Activated T-cell treated with anti-CD3 and anti-CD28 coated beads, Interleukin-2, amount 50 U/mL, for 72 hours (primary cell): ENCODE measurements at regions not wholly inside any gene's neighbourhood (a gene's known extent, or its start where the extent isn't known, plus 50 kb on each side); places are given as distances from the start of the nearest gene placed in this dataset.

Experiments
- ATAC-seq, 2 donors: fragments of 150-1000 bp; cut with Tn5 transposase; replicated peaks in 1 of 2; 2 replicates each; pipeline ENCODE4 v1.10.0; 2021; ENCODE audit warnings: moderate library complexity in 2 of 2, mild to moderate bottlenecking in 1 of 2
- DNase-seq, 2 donors: peaks; one replicate each; pipeline ENCODE4 v3.0.0; 2021 to 2022; ENCODE audit warnings: mixed read lengths in 1 of 2
- H3K27ac Mint-ChIP-seq: one replicate; pipeline ENCODE4 v1.8.0; 2022; ENCODE audit warnings: mild to moderate bottlenecking, moderate library complexity, mixed read lengths
- H3K27me3 Mint-ChIP-seq: one replicate; pipeline ENCODE4 v1.8.0; 2022; ENCODE audit warnings: low read depth, mixed read lengths
- H3K36me3 Mint-ChIP-seq, 2 donors: one replicate each; pipeline ENCODE4 v1.8.0; 2022; ENCODE audit warnings: mixed read lengths in 2 of 2, mild to moderate bottlenecking in 1 of 2; ENCODE audit not compliant: insufficient read depth in 2 of 2
- H3K4me1 Mint-ChIP-seq: one replicate; pipeline ENCODE4 v1.8.0; 2022; ENCODE audit warnings: low read depth, mixed read lengths
- H3K4me3 Mint-ChIP-seq, 2 donors: one replicate each; pipeline ENCODE4 v1.8.0; 2022; ENCODE audit warnings: mild to moderate bottlenecking in 2 of 2, mixed read lengths in 2 of 2, moderate library complexity in 2 of 2
- H3K9me3 Mint-ChIP-seq, 2 donors: one replicate each; pipeline ENCODE4 v1.8.0; 2022; ENCODE audit warnings: mixed read lengths in 2 of 2

DNA sequence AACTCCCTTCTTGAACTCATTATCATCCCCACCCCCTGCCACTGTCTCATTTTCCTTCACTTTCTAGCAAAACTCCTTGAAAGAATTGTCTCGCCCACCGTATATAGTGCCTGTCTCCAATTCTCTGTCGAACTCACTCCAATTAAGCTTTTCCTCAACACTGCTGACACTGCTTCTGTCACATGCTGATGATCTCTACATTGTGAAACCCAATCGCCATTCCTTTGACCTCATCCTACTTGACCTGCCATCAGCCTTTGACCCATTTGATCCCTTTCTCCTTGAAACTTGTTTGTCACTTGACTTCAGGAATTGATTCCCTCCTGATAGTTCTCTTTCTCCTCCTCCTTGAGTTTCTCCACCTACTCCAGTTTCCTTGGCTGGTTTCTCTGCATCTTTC lies 54.8 kb downstream of the CCDC71L start:
- ATAC-seq (no peak), DNase-seq (no peak)
- H3K36me3 Mint-ChIP-seq, result no peaks in the 10 kb centered on the region
- H3K4me1 Mint-ChIP-seq, result peaks cover 4% of the 10 kb centered on the region
- H3K27me3 Mint-ChIP-seq, result no peaks in the 10 kb centered on the region
- no peak overlapping the region for H3K27ac Mint-ChIP-seq
- H3K9me3 Mint-ChIP-seq, result no peaks in the 10 kb centered on the region
- H3K4me3 Mint-ChIP-seq, result no peak overlapping the region

- Mint-ChIP-seq H3K27ac (no peak overlapping the region), H3K27me3 (no peaks in the 10 kb centered on the region), H3K9me3 (no peaks in the 10 kb centered on the region), H3K4me3 (no peak overlapping the region), H3K36me3 (no peaks in the 10 kb centered on the region), H3K4me1 (peaks cover 4% of the 10 kb centered on the region)
- DNase-seq, result no peak
- no peak for ATAC-seq
These were observed 56.0 kb downstream of the CCDC71L start for GRCh38 chr7:106604971-106605370.

- peaks cover 4% of the 10 kb centered on the region for H3K4me1 Mint-ChIP-seq
- no peak overlapping the region for H3K27ac Mint-ChIP-seq
- no peak overlapping the region for H3K4me3 Mint-ChIP-seq
- DNase-seq, result peak; percentile 11 to 45
- H3K27me3 Mint-ChIP-seq, result no peaks in the 10 kb centered on the region
- peak; percentile 74 to 99 for ATAC-seq
- no peaks in the 10 kb centered on the region for H3K9me3 Mint-ChIP-seq
- no peaks in the 10 kb centered on the region for H3K36me3 Mint-ChIP-seq
These were observed 56.5 kb downstream of the CCDC71L start for GRCh38 chr7:106604303-106604924.

- ATAC-seq, result no peak
- H3K4me3 Mint-ChIP-seq, result no peak overlapping the region
- H3K9me3 Mint-ChIP-seq, result no peaks in the 10 kb centered on the region
- H3K4me1 Mint-ChIP-seq, result peaks cover 11% of the 10 kb centered on the region
- H3K27me3 Mint-ChIP-seq, result no peaks in the 10 kb centered on the region
- H3K27ac Mint-ChIP-seq, result no peak overlapping the region
- DNase-seq, result no peak
- H3K36me3 Mint-ChIP-seq, result no peaks in the 10 kb centered on the region
These were observed 57.6 kb downstream of the CCDC71L start for GRCh38 chr7:106603346-106603745.

GRCh38 chr7:106602062-106602461 lies 58.9 kb downstream of the CCDC71L start:
- ATAC-seq, result no peak
- Mint-ChIP-seq H3K27ac (no peak overlapping the region), H3K9me3 (no peaks in the 10 kb centered on the region), H3K4me3 (no peak overlapping the region), H3K36me3 (no peaks in the 10 kb centered on the region), H3K27me3 (no peaks in the 10 kb centered on the region), H3K4me1 (peaks cover 11% of the 10 kb centered on the region)
- DNase-seq, result no peak

DNA sequence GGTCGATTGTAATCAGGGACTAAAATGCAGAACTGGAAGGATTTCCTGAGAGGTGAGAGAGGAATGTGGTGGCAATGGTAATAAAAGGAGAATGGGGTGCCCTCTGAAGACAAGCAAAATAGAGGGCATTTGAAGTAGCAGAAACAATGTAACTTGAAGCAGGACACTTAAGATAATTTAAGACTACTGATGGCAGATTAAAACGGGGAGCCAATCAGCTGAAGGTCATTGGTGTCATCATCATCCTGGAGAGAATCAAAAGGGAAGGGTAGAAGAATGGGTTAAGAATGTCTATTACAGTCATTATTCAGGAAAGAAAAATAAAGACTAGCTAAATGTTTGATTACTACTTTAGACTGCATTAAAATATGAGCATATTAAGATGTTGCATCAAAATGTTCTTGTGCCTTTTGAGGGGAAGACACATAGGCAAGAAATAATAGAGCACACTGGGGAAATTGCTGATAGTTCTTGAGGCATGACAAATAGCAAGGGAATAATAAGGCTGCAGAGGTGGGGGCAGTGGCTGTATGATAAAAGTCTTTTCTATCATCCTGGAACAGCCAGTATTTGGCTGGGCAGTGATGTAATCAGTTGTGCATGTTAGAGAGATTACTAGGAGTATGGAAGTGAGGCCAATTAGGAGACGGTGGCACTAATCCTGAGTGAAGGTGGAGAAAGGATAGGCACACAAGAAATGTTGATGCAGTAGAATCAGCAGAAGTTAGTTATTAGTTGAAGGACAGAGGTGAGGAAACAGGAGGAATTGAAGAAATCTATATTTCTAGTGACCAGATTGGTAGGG lies 60.2 kb downstream of the CCDC71L start:
- DNase-seq (no peak), ATAC-seq (no peak)
- Mint-ChIP-seq H3K4me3 (no peak overlapping the region), H3K27ac (no peak overlapping the region), H3K27me3 (no peaks in the 10 kb centered on the region), H3K36me3 (no peaks in the 10 kb centered on the region), H3K4me1 (peaks cover 11% of the 10 kb centered on the region), H3K9me3 (no peaks in the 10 kb centered on the region)

GRCh38 chr7:106599343-106599698 lies 61.6 kb downstream of the CCDC71L start:
- Mint-ChIP-seq H3K4me1 (peaks cover 11% of the 10 kb centered on the region), H3K36me3 (no peaks in the 10 kb centered on the region), H3K27me3 (no peaks in the 10 kb centered on the region), H3K27ac (no peak overlapping the region), H3K4me3 (no peak overlapping the region), H3K9me3 (no peaks in the 10 kb centered on the region)
- ATAC-seq (no peak), DNase-seq (no peak)

GRCh38 chr7:106598663-106599342 lies 62.2 kb downstream of the CCDC71L start:
- no peaks in the 10 kb centered on the region for H3K9me3 Mint-ChIP-seq
- no peak overlapping the region for H3K27ac Mint-ChIP-seq
- no peaks in the 10 kb centered on the region for H3K36me3 Mint-ChIP-seq
- no peaks in the 10 kb centered on the region for H3K27me3 Mint-ChIP-seq
- H3K4me1 Mint-ChIP-seq, result peaks cover 7% of the 10 kb centered on the region
- ATAC-seq (peak; percentile 99 to 100), DNase-seq (peak; percentile 72 to 73)
- peak overlapping the region; percentile 23 to 49 for H3K4me3 Mint-ChIP-seq

- DNase-seq, result no peak
- no peak overlapping the region for H3K27ac Mint-ChIP-seq
- H3K4me1 Mint-ChIP-seq, result peaks cover 10% of the 10 kb centered on the region
- H3K36me3 Mint-ChIP-seq, result no peaks in the 10 kb centered on the region
- ATAC-seq, result peak in 1 of 2 donors; percentile 35
- peaks cover 5% of the 10 kb centered on the region for H3K27me3 Mint-ChIP-seq
- H3K4me3 Mint-ChIP-seq, result no peak overlapping the region
- no peaks in the 10 kb centered on the region for H3K9me3 Mint-ChIP-seq
These were observed 63.0 kb downstream of the CCDC71L start for GRCh38 chr7:106597751-106598546.

DNA sequence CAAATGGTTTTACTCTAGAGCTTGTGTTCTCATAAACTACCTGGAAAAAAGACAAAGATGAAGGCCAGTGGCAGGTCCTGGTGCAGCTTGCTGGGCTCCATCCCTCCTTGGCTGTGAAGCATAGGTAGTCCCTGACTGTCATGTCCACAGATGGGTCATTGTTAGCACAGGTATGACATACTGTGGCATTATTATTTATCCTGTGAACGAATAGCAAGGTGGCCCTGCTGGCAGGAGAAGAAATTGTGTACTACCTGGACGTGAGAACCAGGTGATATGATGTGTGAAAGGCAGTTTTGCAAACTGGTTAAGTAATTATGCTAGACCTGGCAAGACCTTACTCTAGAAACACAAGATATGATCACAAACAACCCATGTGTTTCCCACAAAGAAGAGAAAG lies 63.9 kb downstream of the CCDC71L start:
- H3K9me3 Mint-ChIP-seq, result no peaks in the 10 kb centered on the region
- H3K4me3 Mint-ChIP-seq, result no peak overlapping the region
- H3K27me3 Mint-ChIP-seq, result peaks cover 8% of the 10 kb centered on the region
- no peaks in the 10 kb centered on the region for H3K36me3 Mint-ChIP-seq
- H3K4me1 Mint-ChIP-seq, result peaks cover 13% of the 10 kb centered on the region
- DNase-seq (no peak), ATAC-seq (no peak)
- no peak overlapping the region for H3K27ac Mint-ChIP-seq

GRCh38 chr7:106595922-106596321 lies 65.0 kb downstream of the CCDC71L start:
- Mint-ChIP-seq H3K9me3 (no peaks in the 10 kb centered on the region), H3K36me3 (no peaks in the 10 kb centered on the region), H3K4me3 (no peak overlapping the region)

DNA sequence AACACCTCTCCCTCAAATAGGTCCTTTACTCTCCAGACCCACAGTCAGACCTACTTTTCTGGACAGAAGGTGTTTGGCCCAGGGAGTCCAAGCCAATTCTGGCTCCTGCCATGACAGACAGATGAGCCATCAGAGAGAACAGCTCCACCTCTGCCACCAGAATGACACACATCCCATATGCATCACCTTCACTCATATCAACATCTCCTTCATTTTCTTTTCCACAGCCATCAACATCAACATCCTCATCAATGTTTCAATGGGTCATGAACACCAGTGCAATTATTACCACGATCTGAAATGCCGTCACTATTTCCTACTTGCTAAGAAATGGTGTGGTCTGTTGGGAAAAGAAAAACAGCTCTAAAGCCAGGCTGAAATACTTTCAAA lies 67.9 kb downstream of the CCDC71L start:
- H3K9me3 Mint-ChIP-seq, result no peaks in the 10 kb centered on the region
- ATAC-seq (peak; percentile 31 to 77), DNase-seq (no peak)
- no peak overlapping the region for H3K4me3 Mint-ChIP-seq
- H3K4me1 Mint-ChIP-seq, result peaks cover 6% of the 10 kb centered on the region
- peaks cover 0 to 1% of the 10 kb centered on the region in 2 donors for H3K36me3 Mint-ChIP-seq
- peaks cover 14% of the 10 kb centered on the region for H3K27me3 Mint-ChIP-seq
- H3K27ac Mint-ChIP-seq, result no peak overlapping the region

More at GRCh38 chr7:106595922-106596321, 65.0 kb downstream of the CCDC71L start:
- no peak for DNase-seq
- ATAC-seq, result no peak
- Mint-ChIP-seq H3K27me3 (peaks cover 8% of the 10 kb centered on the region), H3K27ac (no peak overlapping the region), H3K4me1 (peaks cover 13% of the 10 kb centered on the region)
